ENCODE measurements at regions not wholly inside any gene's neighbourhood (a gene's known extent, or its start where the extent isn't known, plus 50 kb on each side); places are given as distances from the start of the nearest gene placed in this dataset.

GRCh38 chr2:21498016-21498415 lies 374.2 kb downstream of the TDRD15 start:
- no peak for DNase-seq (ENCODE audit: low read depth, low spot score)
- CTCF ChIA-PET, result no interaction called here

GRCh38 chr2:21500401-21500945 lies 376.7 kb downstream of the TDRD15 start:
- no peak for DNase-seq (ENCODE audit: low read depth, low spot score)
- no peak for TF ChIP-seq CTCF (IDR thresholded peaks at IDR 0.05; ENCODE audit: insufficient read depth, low read length, missing control alignments)
- CTCF ChIA-PET, result no interaction called here
- POLR2A ChIA-PET, result no interaction called here
- no peak overlapping the region for H3K4me3 ChIP-seq (ENCODE audit: low read depth, low read length)

More at GRCh38 chr2:21498016-21498415, 374.2 kb downstream of the TDRD15 start:
- POLR2A ChIA-PET, result no interaction called here
- TF ChIP-seq CTCF (IDR thresholded peaks at IDR 0.05; ENCODE audit: insufficient read depth, low read length, missing control alignments), result no peak
- H3K4me3 ChIP-seq (ENCODE audit: low read depth, low read length), result no peak overlapping the region

GRCh38 chr2:21501376-21502027 lies 377.7 kb downstream of the TDRD15 start:
- TF ChIP-seq CTCF (IDR thresholded peaks at IDR 0.05; ENCODE audit: insufficient read depth, low read length, missing control alignments), result no peak
- H3K4me3 ChIP-seq (ENCODE audit: low read depth, low read length), result no peak overlapping the region
- DNase-seq (ENCODE audit: low read depth, low spot score), result no peak
- POLR2A ChIA-PET, result no interaction called here
- CTCF ChIA-PET, result no interaction called here

- no peak for TF ChIP-seq CTCF (IDR thresholded peaks at IDR 0.05; ENCODE audit: insufficient read depth, low read length, missing control alignments)
- no peak overlapping the region for H3K4me3 ChIP-seq (ENCODE audit: low read depth, low read length)
- DNase-seq (ENCODE audit: low read depth, low spot score), result no peak
- ChIA-PET POLR2A (no interaction called here), CTCF (no interaction called here)
These were observed 392.1 kb downstream of the TDRD15 start for GRCh38 chr2:21515903-21516302.

GRCh38 chr2:21519412-21519811 lies 395.6 kb downstream of the TDRD15 start:
- POLR2A ChIA-PET, result no interaction called here
- no peak for DNase-seq (ENCODE audit: low read depth, low spot score)
- CTCF ChIA-PET, result no interaction called here
- TF ChIP-seq CTCF (IDR thresholded peaks at IDR 0.05; ENCODE audit: insufficient read depth, low read length, missing control alignments), result no peak
- H3K4me3 ChIP-seq (ENCODE audit: low read depth, low read length), result no peak overlapping the region

- ChIA-PET POLR2A (no interaction called here), CTCF (no interaction called here)
- no peak for DNase-seq (ENCODE audit: low read depth, low spot score)
- no peak overlapping the region for H3K4me3 ChIP-seq (ENCODE audit: low read depth, low read length)
- TF ChIP-seq CTCF (IDR thresholded peaks at IDR 0.05; ENCODE audit: insufficient read depth, low read length, missing control alignments), result no peak
These were observed 396.1 kb downstream of the TDRD15 start for GRCh38 chr2:21519821-21520220.

All from AG04449 (cell line).